A673 (cell line): ENCODE measurements at regions not wholly inside any gene's neighbourhood (a gene's known extent, or its start where the extent isn't known, plus 50 kb on each side); places are given as distances from the start of the nearest gene placed in this dataset.

Experiments
- BruUV-seq: library from RNA; stranded (reverse); fragments of 400-500 nt; replicated peaks from 2 replicates; lab custom pipeline; 2021; lab: Mats Ljungman, UMichigan
- CTCF ChIA-PET: fragments of 300-600 bp; sonication (Branson Sonifier 250); formaldehyde crosslinking; loops from one replicate; lab custom pipeline; 2022; ENCODE audit warnings: antibody characterized with exemption; lab: Charles Lee
- POLR2A ChIA-PET: fragments of 300-600 bp; sonication (Branson Sonifier 250); formaldehyde crosslinking; loops from one replicate; lab custom pipeline; 2022; ENCODE audit warnings: antibody characterized with exemption; ENCODE audit not compliant: low non-redundant PET; lab: Charles Lee
- DNase-seq: peaks from one replicate; pipeline ENCODE4 v3.0.0-alpha.2; 2015; ENCODE audit warnings: low spot score
- H3K27ac ChIP-seq: fragments of 200-600 bp; sonication (generic); 2 replicates; pipeline ENCODE4 v1.5.1; 2016; ENCODE audit warnings: mixed run types, low read depth, mild to moderate bottlenecking, mixed read lengths, antibody characterized with exemption, low read length; ENCODE audit not compliant: poor library complexity, severe bottlenecking
- H3K27me3 ChIP-seq: fragments of 200-600 bp; sonication (generic); replicated peaks from 2 replicates; pipeline ENCODE4 v1.6.1; 2017; ENCODE audit warnings: mixed run types, low read depth, mild to moderate bottlenecking, mixed read lengths, antibody characterized with exemption, low read length; ENCODE audit not compliant: insufficient read depth, poor library complexity
- H3K36me3 ChIP-seq: fragments of 200-600 bp; sonication (generic); 2 replicates; pipeline ENCODE4 v1.6.1; 2016; ENCODE audit warnings: mixed run types, mild to moderate bottlenecking, mixed read lengths, antibody characterized with exemption, low read length; ENCODE audit not compliant: insufficient read depth, poor library complexity, severe bottlenecking
- H3K4me1 ChIP-seq: fragments of 200-600 bp; sonication (generic); 2 replicates; pipeline ENCODE4 v1.6.1; 2017; ENCODE audit warnings: mixed run types, mild to moderate bottlenecking, mixed read lengths, antibody characterized with exemption, low read length; ENCODE audit not compliant: insufficient read depth, poor library complexity, severe bottlenecking
- H3K4me3 ChIP-seq: fragments of 200-600 bp; sonication (generic); 2 replicates; pipeline ENCODE4 v1.5.1; 2016; ENCODE audit warnings: low read depth, mixed run types, mild to moderate bottlenecking, mixed read lengths, low read length; ENCODE audit not compliant: poor library complexity, severe bottlenecking
- H3K9me3 ChIP-seq: fragments of 200-600 bp; sonication (generic); 2 replicates; pipeline ENCODE4 v1.6.1; 2016; ENCODE audit warnings: mixed run types, low read depth, mild to moderate bottlenecking, mixed read lengths, antibody characterized with exemption, low read length; ENCODE audit not compliant: poor library complexity, severe bottlenecking
- EZH2 ChIP-seq: fragments of 200-600 bp; sonication (generic); IDR thresholded peaks from 2 replicates; pipeline ENCODE4 v1.6.1; 2017; ENCODE audit warnings: borderline replicate concordance, low read depth, mild to moderate bottlenecking, mixed read lengths, antibody characterized with exemption, low read length; ENCODE audit not compliant: poor library complexity, severe bottlenecking
- intact Hi-C: fragments of 100-400 bp; cut with micrococcal nuclease; formaldehyde crosslinking; loops from one replicate; pipeline ENCODE4 v1.10.0; 2022; ENCODE audit not compliant: unreplicated experiment
- TF ChIP-seq, protein P1 (sequence below): fragments of 300-800, 200-600 bp; sonication (generic); conservative IDR thresholded peaks from 2 replicates; pipeline ENCODE4 v1.5.1; 2017; ENCODE audit warnings: low read depth, mild to moderate bottlenecking, antibody characterized with exemption, low read length, moderate library complexity, mixed read lengths

DNA sequence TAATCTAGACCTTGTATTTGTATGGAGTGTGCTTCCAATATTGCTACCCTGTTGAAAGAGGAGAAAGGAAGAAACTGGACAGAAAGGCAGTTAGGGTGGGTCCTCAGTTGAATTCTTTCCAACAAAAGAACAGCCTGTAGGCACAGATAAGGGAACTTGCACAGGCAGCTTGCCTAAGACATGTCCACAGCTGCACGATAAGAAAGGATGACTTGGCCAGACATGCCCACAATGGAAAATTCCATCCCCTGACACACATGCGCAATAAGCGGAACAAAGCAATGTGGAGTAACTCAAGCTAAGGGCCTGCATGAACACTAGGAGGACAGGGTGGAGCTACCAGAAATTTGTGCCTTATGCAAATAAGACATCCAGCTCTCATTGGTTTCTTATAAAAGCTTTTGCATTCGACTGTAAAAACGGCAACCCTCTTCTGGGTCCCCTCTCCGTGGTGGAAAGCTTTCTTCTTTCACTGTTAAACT is 1084.7 kb upstream of the NXPH2 start:
- Histone ChIP-seq H3K27ac (no peak overlapping the region), H3K9me3 (peaks cover 11% of the 10 kb centered on the region), H3K27me3 (no peaks in the 10 kb centered on the region), H3K4me3 (no peak overlapping the region), H3K4me1 (no peaks in the 10 kb centered on the region), H3K36me3 (no peaks in the 10 kb centered on the region)
- no TSS peak for BruUV-seq
- TF ChIP-seq, protein P1, sequence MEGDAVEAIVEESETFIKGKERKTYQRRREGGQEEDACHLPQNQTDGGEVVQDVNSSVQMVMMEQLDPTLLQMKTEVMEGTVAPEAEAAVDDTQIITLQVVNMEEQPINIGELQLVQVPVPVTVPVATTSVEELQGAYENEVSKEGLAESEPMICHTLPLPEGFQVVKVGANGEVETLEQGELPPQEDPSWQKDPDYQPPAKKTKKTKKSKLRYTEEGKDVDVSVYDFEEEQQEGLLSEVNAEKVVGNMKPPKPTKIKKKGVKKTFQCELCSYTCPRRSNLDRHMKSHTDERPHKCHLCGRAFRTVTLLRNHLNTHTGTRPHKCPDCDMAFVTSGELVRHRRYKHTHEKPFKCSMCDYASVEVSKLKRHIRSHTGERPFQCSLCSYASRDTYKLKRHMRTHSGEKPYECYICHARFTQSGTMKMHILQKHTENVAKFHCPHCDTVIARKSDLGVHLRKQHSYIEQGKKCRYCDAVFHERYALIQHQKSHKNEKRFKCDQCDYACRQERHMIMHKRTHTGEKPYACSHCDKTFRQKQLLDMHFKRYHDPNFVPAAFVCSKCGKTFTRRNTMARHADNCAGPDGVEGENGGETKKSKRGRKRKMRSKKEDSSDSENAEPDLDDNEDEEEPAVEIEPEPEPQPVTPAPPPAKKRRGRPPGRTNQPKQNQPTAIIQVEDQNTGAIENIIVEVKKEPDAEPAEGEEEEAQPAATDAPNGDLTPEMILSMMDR = no peak
- TF ChIP-seq EZH2 = no peak
- intact Hi-C loops = no loop called here
- POLR2A ChIA-PET = no interaction called here
- CTCF ChIA-PET = no interaction called here
- DNase-seq = no peak

DNA sequence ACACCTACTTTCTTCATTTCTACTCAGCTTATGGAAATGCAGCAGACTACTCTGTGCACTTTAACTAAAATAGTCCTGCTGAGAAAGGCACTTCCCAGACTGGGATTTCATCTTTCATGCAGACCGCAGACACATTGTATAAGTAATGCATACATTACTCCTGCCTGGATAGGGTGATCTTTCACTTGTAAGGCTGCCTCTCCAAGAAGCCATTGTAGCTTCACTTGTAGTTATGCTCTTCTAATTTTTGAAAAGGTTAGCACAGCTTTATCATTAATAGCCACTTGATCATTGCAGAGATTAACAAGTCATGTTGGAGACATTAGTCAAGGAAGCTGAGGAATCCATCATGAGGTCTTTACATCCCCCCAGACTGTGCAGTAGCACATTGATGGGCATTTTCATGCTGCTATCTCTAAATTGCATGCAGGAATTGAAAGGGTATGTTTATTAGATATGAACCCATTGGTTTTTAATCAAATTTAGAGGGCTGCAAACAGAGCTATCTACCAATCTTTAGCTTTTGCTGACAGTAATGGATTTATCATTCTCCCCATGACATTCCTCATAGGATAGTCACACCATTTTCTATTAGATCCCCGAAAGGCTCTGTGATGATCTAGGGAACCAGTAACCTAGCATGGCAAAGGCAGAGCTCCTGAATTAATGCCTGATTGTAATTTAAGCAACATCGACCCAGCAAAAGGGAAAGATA is 1074.7 kb upstream of the NXPH2 start:
- no peaks in the 10 kb centered on the region for H3K27me3 ChIP-seq
- no peaks in the 10 kb centered on the region for H3K36me3 ChIP-seq
- no peak overlapping the region for H3K4me3 ChIP-seq
- ChIA-PET POLR2A (no interaction called here), CTCF (no interaction called here)
- no TSS peak for BruUV-seq
- no peak for DNase-seq
- H3K9me3 ChIP-seq = no peaks in the 10 kb centered on the region
- no peak overlapping the region for H3K27ac ChIP-seq
- TF ChIP-seq, protein P1 = no peak
- TF ChIP-seq EZH2 = no peak
- no peaks in the 10 kb centered on the region for H3K4me1 ChIP-seq
- intact Hi-C loops = no loop called here

DNA sequence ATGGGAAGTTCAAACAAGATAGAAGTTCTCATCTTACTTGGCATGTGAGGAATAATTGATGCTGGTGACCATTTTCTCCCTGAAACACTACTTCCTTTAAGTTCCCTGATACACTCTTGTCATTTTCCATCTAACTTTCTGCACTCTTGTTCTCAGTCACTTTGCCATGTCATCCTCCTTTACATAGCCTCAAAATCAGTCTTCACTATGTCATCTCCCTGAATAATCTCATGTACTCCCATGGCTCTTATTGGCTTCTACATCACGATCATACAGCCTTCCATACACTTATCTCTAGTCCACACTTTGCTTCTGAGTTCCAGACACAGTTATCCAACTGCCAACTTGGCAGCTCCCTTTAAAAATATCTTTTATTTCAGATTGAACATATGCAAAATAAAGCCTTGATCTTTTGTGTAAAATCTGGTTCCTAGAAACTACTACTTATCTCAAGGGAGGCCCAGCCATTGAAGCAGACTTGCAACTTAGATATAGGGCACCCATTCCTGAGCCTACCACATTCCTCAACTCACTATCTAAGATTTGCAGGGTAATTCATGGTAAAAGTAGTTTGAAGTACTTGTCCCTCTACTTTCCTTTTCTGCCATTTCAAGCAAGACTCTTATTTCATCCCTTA is 1070.2 kb upstream of the NXPH2 start:
- no peaks in the 10 kb centered on the region for H3K27me3 ChIP-seq
- H3K4me1 ChIP-seq = peaks cover 5% of the 10 kb centered on the region
- intact Hi-C loops = no loop called here
- DNase-seq = no peak
- no peak for TF ChIP-seq EZH2
- TF ChIP-seq, protein P1 = no peak
- CTCF ChIA-PET = no interaction called here
- no peak overlapping the region for H3K27ac ChIP-seq
- no peaks in the 10 kb centered on the region for H3K9me3 ChIP-seq
- POLR2A ChIA-PET = no interaction called here
- H3K36me3 ChIP-seq = no peaks in the 10 kb centered on the region
- no peak overlapping the region for H3K4me3 ChIP-seq
- BruUV-seq = no TSS peak
